ENCODE measurements at regions not wholly inside any gene's neighbourhood (a gene's known extent, or its start where the extent isn't known, plus 50 kb on each side); places are given as distances from the start of the nearest gene placed in this dataset.

GRCh38 chr10:15442056-15442455 is 71.0 kb upstream of the FAM171A1 start:
- H3K4me1 ChIP-seq (ENCODE audit: control insufficient read depth in 1 of 2, insufficient read depth in 2 of 2, low read depth in 1 of 2, low read length in 1 of 2) = peaks cover 0 to 2% of the 10 kb centered on the region in 2 experiments; a peak in 1 of 4 replicates
- H3K4me2 ChIP-seq = no peak overlapping the region
- no peak overlapping the region for H3K9ac ChIP-seq
- no peaks in the 10 kb centered on the region for H4K20me1 ChIP-seq (ENCODE audit: insufficient read depth)
- TF ChIP-seq, protein P1, sequence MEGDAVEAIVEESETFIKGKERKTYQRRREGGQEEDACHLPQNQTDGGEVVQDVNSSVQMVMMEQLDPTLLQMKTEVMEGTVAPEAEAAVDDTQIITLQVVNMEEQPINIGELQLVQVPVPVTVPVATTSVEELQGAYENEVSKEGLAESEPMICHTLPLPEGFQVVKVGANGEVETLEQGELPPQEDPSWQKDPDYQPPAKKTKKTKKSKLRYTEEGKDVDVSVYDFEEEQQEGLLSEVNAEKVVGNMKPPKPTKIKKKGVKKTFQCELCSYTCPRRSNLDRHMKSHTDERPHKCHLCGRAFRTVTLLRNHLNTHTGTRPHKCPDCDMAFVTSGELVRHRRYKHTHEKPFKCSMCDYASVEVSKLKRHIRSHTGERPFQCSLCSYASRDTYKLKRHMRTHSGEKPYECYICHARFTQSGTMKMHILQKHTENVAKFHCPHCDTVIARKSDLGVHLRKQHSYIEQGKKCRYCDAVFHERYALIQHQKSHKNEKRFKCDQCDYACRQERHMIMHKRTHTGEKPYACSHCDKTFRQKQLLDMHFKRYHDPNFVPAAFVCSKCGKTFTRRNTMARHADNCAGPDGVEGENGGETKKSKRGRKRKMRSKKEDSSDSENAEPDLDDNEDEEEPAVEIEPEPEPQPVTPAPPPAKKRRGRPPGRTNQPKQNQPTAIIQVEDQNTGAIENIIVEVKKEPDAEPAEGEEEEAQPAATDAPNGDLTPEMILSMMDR (IDR thresholded peaks at IDR 0.05) = no peak
- TF ChIP-seq JUND (IDR thresholded peaks at IDR 0.05) (no peak), RAD21 (IDR thresholded peaks at IDR 0.05; ENCODE audit: low read length) (no peak), FOSL2 (IDR thresholded peaks at IDR 0.05; ENCODE audit: borderline replicate concordance, low read depth) (no peak), EP300 (IDR thresholded peaks at IDR 0.05; ENCODE audit: borderline replicate concordance in 1 of 2, low read depth in 1 of 2, low read length in 1 of 2) (no peak), GATA2 (CRISPR knock-in tag; IDR thresholded peaks at IDR 0.05) (no peak), POLR2AphosphoS5 (IDR thresholded peaks at IDR 0.05; ENCODE audit: low read depth, low read length) (no peak), MXI1 (IDR thresholded peaks at IDR 0.05; ENCODE audit: low read depth, low read length) (no peak), RFX5 (IDR thresholded peaks at IDR 0.05; ENCODE audit: low read length) (no peak), SMC3 (IDR thresholded peaks at IDR 0.05; ENCODE audit: low read depth, low read length) (no peak), MEF2A (IDR thresholded peaks at IDR 0.05; ENCODE audit: borderline replicate concordance, low read depth) (no peak), NRF1 (IDR thresholded peaks at IDR 0.05; ENCODE audit: low read depth, low read length) (no peak), FOXJ3 (CRISPR knock-in tag; IDR thresholded peaks at IDR 0.05) (no peak), TAF1 (IDR thresholded peaks at IDR 0.05; ENCODE audit: borderline replicate concordance, low read depth, low read length) (no peak), CHD2 (IDR thresholded peaks at IDR 0.05; ENCODE audit: low read length, partially characterized antibody) (no peak)
- TF ChIP-seq, protein P2, sequence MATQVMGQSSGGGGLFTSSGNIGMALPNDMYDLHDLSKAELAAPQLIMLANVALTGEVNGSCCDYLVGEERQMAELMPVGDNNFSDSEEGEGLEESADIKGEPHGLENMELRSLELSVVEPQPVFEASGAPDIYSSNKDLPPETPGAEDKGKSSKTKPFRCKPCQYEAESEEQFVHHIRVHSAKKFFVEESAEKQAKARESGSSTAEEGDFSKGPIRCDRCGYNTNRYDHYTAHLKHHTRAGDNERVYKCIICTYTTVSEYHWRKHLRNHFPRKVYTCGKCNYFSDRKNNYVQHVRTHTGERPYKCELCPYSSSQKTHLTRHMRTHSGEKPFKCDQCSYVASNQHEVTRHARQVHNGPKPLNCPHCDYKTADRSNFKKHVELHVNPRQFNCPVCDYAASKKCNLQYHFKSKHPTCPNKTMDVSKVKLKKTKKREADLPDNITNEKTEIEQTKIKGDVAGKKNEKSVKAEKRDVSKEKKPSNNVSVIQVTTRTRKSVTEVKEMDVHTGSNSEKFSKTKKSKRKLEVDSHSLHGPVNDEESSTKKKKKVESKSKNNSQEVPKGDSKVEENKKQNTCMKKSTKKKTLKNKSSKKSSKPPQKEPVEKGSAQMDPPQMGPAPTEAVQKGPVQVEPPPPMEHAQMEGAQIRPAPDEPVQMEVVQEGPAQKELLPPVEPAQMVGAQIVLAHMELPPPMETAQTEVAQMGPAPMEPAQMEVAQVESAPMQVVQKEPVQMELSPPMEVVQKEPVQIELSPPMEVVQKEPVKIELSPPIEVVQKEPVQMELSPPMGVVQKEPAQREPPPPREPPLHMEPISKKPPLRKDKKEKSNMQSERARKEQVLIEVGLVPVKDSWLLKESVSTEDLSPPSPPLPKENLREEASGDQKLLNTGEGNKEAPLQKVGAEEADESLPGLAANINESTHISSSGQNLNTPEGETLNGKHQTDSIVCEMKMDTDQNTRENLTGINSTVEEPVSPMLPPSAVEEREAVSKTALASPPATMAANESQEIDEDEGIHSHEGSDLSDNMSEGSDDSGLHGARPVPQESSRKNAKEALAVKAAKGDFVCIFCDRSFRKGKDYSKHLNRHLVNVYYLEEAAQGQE (IDR thresholded peaks at IDR 0.05; ENCODE audit: low read depth, low read length) = no peak
- TF ChIP-seq, protein P3, sequence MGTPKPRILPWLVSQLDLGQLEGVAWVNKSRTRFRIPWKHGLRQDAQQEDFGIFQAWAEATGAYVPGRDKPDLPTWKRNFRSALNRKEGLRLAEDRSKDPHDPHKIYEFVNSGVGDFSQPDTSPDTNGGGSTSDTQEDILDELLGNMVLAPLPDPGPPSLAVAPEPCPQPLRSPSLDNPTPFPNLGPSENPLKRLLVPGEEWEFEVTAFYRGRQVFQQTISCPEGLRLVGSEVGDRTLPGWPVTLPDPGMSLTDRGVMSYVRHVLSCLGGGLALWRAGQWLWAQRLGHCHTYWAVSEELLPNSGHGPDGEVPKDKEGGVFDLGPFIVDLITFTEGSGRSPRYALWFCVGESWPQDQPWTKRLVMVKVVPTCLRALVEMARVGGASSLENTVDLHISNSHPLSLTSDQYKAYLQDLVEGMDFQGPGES (IDR thresholded peaks at IDR 0.05; ENCODE audit: low read depth, low read length) = no peak
- TF ChIP-seq, protein P4, sequence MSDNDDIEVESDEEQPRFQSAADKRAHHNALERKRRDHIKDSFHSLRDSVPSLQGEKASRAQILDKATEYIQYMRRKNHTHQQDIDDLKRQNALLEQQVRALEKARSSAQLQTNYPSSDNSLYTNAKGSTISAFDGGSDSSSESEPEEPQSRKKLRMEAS (IDR thresholded peaks at IDR 0.05; ENCODE audit: low read depth) = no peak
- no peaks in the 10 kb centered on the region for H3K36me3 ChIP-seq (replicated peaks in 1 of 2; ENCODE audit: control insufficient read depth in 1 of 2, insufficient read depth in 2 of 2, low read length in 1 of 2)
- H3K9me3 ChIP-seq = no peaks in the 10 kb centered on the region
- no peak for DNase-seq
- H2AFZ ChIP-seq (ENCODE audit: low read depth) = no peak overlapping the region
- no peaks in the 10 kb centered on the region for H3K79me2 ChIP-seq (ENCODE audit: insufficient read depth)
- no peak overlapping the region for H3K4me3 ChIP-seq (ENCODE audit: low read depth in 2 of 2, low read length in 1 of 2)
- ChIA-PET CTCF (interaction anchor here (1.4 kb wide), 1 partner anchor 9 kb away, joined by 3 read pairs; no protein-coding TSS in a partner anchor), POLR2A (no interaction called here)
- no peak overlapping the region for H3K27ac ChIP-seq (ENCODE audit: low read depth in 2 of 2, low read length in 1 of 2)
- H3K9me2 ChIP-seq = no peaks in the 10 kb centered on the region
- whole genome bisulfite sequencing (ENCODE audit: low lambda C conversion rate) = 72% methylated on average over 14 of the region's 14 CpGs
- H3K27me3 ChIP-seq (ENCODE audit: insufficient read depth) = no peaks in the 10 kb centered on the region; the same call in 1 of the 2 replicates
- H3F3A ChIP-seq (replicated peaks; ENCODE audit: insufficient read depth) = no peaks in the 10 kb centered on the region

Measured in SK-N-SH (cell line).